WTC11 (cell line): ENCODE measurements at regions not wholly inside any gene's neighbourhood (a gene's known extent, or its start where the extent isn't known, plus 50 kb on each side); places are given as distances from the start of the nearest gene placed in this dataset.

ENCODE experiments used
- ATAC-seq: fragments of 200-7000 bp; cut with Tn5 transposase; 2 replicates; pipeline ENCODE4 v1.10.0; 2021; ENCODE audit warnings: mild to moderate bottlenecking, moderate library complexity
- CTCF ChIA-PET: fragments of 300-600 bp; sonication (Branson Sonifier 250); formaldehyde crosslinking; loops from one replicate; lab custom pipeline; 2021; ENCODE audit warnings: antibody characterized with exemption; lab: Charles Lee
- POLR2A ChIA-PET: fragments of 350-600 bp; sonication (Branson Sonifier 250); formaldehyde crosslinking; loops from one replicate; lab custom pipeline; 2021; ENCODE audit warnings: antibody characterized with exemption; lab: Charles Lee
- DNase-seq: peaks from one replicate; pipeline ENCODE4 v3.0.0; 2021; ENCODE audit warnings: low spot score
- H3K27ac Mint-ChIP-seq: 2 replicates; pipeline ENCODE4 v1.8.0; 2021; ENCODE audit warnings: mixed read lengths
- H3K27me3 Mint-ChIP-seq: 2 replicates; pipeline ENCODE4 v1.8.0; 2021; ENCODE audit warnings: low read depth, mild to moderate bottlenecking, moderate library complexity, mixed read lengths
- H3K36me3 Mint-ChIP-seq: 2 replicates; pipeline ENCODE4 v1.8.0; 2021; ENCODE audit warnings: mixed read lengths
- H3K4me1 Mint-ChIP-seq: 2 replicates; pipeline ENCODE4 v1.8.0; 2022; ENCODE audit warnings: mixed read lengths
- H3K4me3 Mint-ChIP-seq: 2 replicates; pipeline ENCODE4 v1.8.0; 2021; ENCODE audit warnings: mild to moderate bottlenecking, moderate library complexity, mixed read lengths
- H3K9me3 Mint-ChIP-seq: 2 replicates; pipeline ENCODE4 v1.8.0; 2021; ENCODE audit warnings: mixed read lengths
- CREB1 ChIP-seq: sonication (generic); formaldehyde crosslinking; IDR thresholded peaks from 2 replicates; pipeline ENCODE4 v1.8.0; 2023; ENCODE audit warnings: mild to moderate bottlenecking, missing genetic modification reagents
- ELF4 ChIP-seq: sonication (generic); formaldehyde crosslinking; IDR thresholded peaks from 2 replicates; pipeline ENCODE4 v1.8.1; 2022; ENCODE audit warnings: low read depth, mild to moderate bottlenecking, moderate library complexity, missing genetic modification reagents
- ESRRA ChIP-seq: sonication (generic); formaldehyde crosslinking; IDR thresholded peaks from 2 replicates; pipeline ENCODE4 v1.8.1; 2022; ENCODE audit warnings: mild to moderate bottlenecking, missing genetic modification reagents, borderline replicate concordance
- JUN ChIP-seq: sonication (generic); formaldehyde crosslinking; IDR thresholded peaks from 2 replicates; pipeline ENCODE4 v1.8.0; 2023; ENCODE audit warnings: mild to moderate bottlenecking, missing genetic modification reagents
- KAT7 ChIP-seq: sonication (generic); formaldehyde crosslinking; IDR thresholded peaks from 2 replicates; pipeline ENCODE4 v1.8.1; 2023; ENCODE audit warnings: missing genetic modification reagents, mild to moderate bottlenecking, borderline replicate concordance
- NFYB ChIP-seq: sonication (generic); formaldehyde crosslinking; conservative IDR thresholded peaks from 2 replicates; pipeline ENCODE4 v1.8.0; 2022; ENCODE audit warnings: low read depth, missing genetic modification reagents
- OVOL2 ChIP-seq: fragments of 250-450 bp; sonication (Bioruptor Pico); IDR thresholded peaks from 2 replicates; pipeline ENCODE4 v1.9.0; 2021; ENCODE audit warnings: mild to moderate bottlenecking, borderline replicate concordance
- PRRX2 ChIP-seq: fragments of 250-450 bp; sonication (Bioruptor Pico); IDR thresholded peaks from 2 replicates; pipeline ENCODE4 v1.8.0; 2021; ENCODE audit warnings: mild to moderate bottlenecking
- TEAD4 ChIP-seq: sonication (generic); formaldehyde crosslinking; IDR thresholded peaks from 2 replicates; pipeline ENCODE4 v1.8.0; 2022; ENCODE audit warnings: mild to moderate bottlenecking, missing genetic modification reagents
- ZNF121 ChIP-seq: sonication (generic); formaldehyde crosslinking; IDR thresholded peaks from 2 replicates; pipeline ENCODE4 v1.8.0; 2023; ENCODE audit warnings: missing genetic modification reagents
- ZNF317 ChIP-seq: sonication (generic); formaldehyde crosslinking; IDR thresholded peaks from 2 replicates; pipeline ENCODE4 v1.8.1; 2023; ENCODE audit warnings: low read depth, mild to moderate bottlenecking, moderate library complexity, missing genetic modification reagents, borderline replicate concordance
- ZNF423 ChIP-seq: fragments of 250-450 bp; sonication (Bioruptor Pico); IDR thresholded peaks from 2 replicates; pipeline ENCODE4 v2.1.2; 2022; ENCODE audit warnings: mild to moderate bottlenecking, moderate library complexity
- ZNF512 ChIP-seq: sonication (generic); formaldehyde crosslinking; IDR thresholded peaks from 2 replicates; pipeline ENCODE4 v1.8.1; 2022; ENCODE audit warnings: missing genetic modification reagents, borderline replicate concordance
- TF ChIP-seq, protein P1 (sequence below): sonication (generic); formaldehyde crosslinking; conservative IDR thresholded peaks from 2 replicates; pipeline ENCODE4 v1.8.1; 2022; ENCODE audit warnings: mild to moderate bottlenecking, missing genetic modification reagents
- TF ChIP-seq, protein P2 (sequence below): sonication (generic); formaldehyde crosslinking; IDR thresholded peaks from 2 replicates; pipeline ENCODE4 v1.8.1; 2023; ENCODE audit warnings: mild to moderate bottlenecking, missing genetic modification reagents
- TF ChIP-seq, protein P3 (sequence below): fragments of 250-450 bp; sonication (Bioruptor Pico); IDR thresholded peaks from 2 replicates; pipeline ENCODE4 v1.9.0; 2021; ENCODE audit warnings: mild to moderate bottlenecking
- TF ChIP-seq, protein P4 (sequence below): fragments of 200-600 bp; IDR thresholded peaks from 2 replicates; pipeline ENCODE4 v1.8.0; 2022; ENCODE audit warnings: antibody characterized with exemption
- TF ChIP-seq, protein P5 (sequence below): sonication (generic); formaldehyde crosslinking; IDR thresholded peaks from 2 replicates; pipeline ENCODE4 v1.8.0; 2022; ENCODE audit warnings: mild to moderate bottlenecking, missing genetic modification reagents
- TF ChIP-seq, protein P6 (sequence below): sonication (generic); formaldehyde crosslinking; IDR thresholded peaks from 2 replicates; pipeline ENCODE4 v1.8.1; 2022; ENCODE audit warnings: mild to moderate bottlenecking, missing genetic modification reagents, moderate library complexity, borderline replicate concordance

DNA sequence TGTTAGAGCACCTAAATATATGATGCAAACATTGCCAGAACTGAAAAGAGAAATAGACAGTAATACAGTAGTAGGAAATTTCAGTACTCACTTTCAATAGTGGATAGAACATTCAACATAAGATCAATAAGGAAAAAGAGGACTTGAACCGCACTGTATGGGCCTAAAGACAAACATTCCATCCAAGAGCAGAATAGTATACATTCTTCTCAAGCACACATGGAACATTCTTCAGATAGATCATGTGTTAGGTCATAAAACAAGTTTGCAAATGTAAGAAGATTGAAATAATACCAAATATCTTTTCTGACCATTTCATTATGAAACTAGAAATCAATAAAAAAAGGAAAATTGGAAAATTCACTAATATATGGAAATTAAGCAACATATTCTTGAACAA is 185.4 kb upstream of the FOXP2 start:
- H3K4me3 Mint-ChIP-seq = no peak overlapping the region
- CTCF ChIA-PET = no interaction called here
- H3K4me1 Mint-ChIP-seq = peaks cover 3% of the 10 kb centered on the region; the same call in 1 of the 2 replicates
- TF ChIP-seq ZNF512 (CRISPR knock-in tag) = no peak
- TF ChIP-seq, protein P1, sequence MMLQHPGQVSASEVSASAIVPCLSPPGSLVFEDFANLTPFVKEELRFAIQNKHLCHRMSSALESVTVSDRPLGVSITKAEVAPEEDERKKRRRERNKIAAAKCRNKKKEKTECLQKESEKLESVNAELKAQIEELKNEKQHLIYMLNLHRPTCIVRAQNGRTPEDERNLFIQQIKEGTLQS (CRISPR knock-in tag) = no peak
- TF ChIP-seq, all 79 proteins: peak for 0
- Mint-ChIP-seq H3K9me3 (no peaks in the 10 kb centered on the region), H3K27me3 (no peaks in the 10 kb centered on the region), H3K36me3 (no peaks in the 10 kb centered on the region), H3K27ac (no peak overlapping the region)
- DNase-seq = no peak
- POLR2A ChIA-PET = no interaction called here
- no peak for ATAC-seq

- Mint-ChIP-seq H3K4me3 (no peak overlapping the region), H3K27me3 (no peaks in the 10 kb centered on the region), H3K27ac (no peak overlapping the region), H3K9me3 (no peaks in the 10 kb centered on the region), H3K36me3 (no peaks in the 10 kb centered on the region), H3K4me1 (peaks cover 3% of the 10 kb centered on the region; the same call in 1 of the 2 replicates)
- DNase-seq (no peak), ATAC-seq (no peak)
- CTCF ChIA-PET = no interaction called here
- TF ChIP-seq ZNF423 (CRISPR knock-in tag) (no peak), ZNF121 (no peak), ELF4 (CRISPR knock-in tag) (no peak), CREB1 (CRISPR knock-in tag) (no peak), KAT7 (CRISPR knock-in tag) (no peak), JUN (no peak), OVOL2 (no peak), ZNF512 (CRISPR knock-in tag) (no peak), TEAD4 (no peak), NFYB (CRISPR knock-in tag) (no peak), ZNF317 (no peak), PRRX2 (CRISPR knock-in tag) (no peak), ESRRA (no peak)
- TF ChIP-seq, protein P2, sequence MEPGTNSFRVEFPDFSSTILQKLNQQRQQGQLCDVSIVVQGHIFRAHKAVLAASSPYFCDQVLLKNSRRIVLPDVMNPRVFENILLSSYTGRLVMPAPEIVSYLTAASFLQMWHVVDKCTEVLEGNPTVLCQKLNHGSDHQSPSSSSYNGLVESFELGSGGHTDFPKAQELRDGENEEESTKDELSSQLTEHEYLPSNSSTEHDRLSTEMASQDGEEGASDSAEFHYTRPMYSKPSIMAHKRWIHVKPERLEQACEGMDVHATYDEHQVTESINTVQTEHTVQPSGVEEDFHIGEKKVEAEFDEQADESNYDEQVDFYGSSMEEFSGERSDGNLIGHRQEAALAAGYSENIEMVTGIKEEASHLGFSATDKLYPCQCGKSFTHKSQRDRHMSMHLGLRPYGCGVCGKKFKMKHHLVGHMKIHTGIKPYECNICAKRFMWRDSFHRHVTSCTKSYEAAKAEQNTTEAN = no peak
- TF ChIP-seq, protein P3, sequence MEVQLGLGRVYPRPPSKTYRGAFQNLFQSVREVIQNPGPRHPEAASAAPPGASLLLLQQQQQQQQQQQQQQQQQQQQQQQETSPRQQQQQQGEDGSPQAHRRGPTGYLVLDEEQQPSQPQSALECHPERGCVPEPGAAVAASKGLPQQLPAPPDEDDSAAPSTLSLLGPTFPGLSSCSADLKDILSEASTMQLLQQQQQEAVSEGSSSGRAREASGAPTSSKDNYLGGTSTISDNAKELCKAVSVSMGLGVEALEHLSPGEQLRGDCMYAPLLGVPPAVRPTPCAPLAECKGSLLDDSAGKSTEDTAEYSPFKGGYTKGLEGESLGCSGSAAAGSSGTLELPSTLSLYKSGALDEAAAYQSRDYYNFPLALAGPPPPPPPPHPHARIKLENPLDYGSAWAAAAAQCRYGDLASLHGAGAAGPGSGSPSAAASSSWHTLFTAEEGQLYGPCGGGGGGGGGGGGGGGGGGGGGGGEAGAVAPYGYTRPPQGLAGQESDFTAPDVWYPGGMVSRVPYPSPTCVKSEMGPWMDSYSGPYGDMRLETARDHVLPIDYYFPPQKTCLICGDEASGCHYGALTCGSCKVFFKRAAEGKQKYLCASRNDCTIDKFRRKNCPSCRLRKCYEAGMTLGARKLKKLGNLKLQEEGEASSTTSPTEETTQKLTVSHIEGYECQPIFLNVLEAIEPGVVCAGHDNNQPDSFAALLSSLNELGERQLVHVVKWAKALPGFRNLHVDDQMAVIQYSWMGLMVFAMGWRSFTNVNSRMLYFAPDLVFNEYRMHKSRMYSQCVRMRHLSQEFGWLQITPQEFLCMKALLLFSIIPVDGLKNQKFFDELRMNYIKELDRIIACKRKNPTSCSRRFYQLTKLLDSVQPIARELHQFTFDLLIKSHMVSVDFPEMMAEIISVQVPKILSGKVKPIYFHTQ = no peak
- TF ChIP-seq, protein P4, sequence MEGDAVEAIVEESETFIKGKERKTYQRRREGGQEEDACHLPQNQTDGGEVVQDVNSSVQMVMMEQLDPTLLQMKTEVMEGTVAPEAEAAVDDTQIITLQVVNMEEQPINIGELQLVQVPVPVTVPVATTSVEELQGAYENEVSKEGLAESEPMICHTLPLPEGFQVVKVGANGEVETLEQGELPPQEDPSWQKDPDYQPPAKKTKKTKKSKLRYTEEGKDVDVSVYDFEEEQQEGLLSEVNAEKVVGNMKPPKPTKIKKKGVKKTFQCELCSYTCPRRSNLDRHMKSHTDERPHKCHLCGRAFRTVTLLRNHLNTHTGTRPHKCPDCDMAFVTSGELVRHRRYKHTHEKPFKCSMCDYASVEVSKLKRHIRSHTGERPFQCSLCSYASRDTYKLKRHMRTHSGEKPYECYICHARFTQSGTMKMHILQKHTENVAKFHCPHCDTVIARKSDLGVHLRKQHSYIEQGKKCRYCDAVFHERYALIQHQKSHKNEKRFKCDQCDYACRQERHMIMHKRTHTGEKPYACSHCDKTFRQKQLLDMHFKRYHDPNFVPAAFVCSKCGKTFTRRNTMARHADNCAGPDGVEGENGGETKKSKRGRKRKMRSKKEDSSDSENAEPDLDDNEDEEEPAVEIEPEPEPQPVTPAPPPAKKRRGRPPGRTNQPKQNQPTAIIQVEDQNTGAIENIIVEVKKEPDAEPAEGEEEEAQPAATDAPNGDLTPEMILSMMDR = no peak
- TF ChIP-seq, protein P5, sequence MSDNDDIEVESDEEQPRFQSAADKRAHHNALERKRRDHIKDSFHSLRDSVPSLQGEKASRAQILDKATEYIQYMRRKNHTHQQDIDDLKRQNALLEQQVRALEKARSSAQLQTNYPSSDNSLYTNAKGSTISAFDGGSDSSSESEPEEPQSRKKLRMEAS (CRISPR knock-in tag) = no peak
- TF ChIP-seq, protein P6, sequence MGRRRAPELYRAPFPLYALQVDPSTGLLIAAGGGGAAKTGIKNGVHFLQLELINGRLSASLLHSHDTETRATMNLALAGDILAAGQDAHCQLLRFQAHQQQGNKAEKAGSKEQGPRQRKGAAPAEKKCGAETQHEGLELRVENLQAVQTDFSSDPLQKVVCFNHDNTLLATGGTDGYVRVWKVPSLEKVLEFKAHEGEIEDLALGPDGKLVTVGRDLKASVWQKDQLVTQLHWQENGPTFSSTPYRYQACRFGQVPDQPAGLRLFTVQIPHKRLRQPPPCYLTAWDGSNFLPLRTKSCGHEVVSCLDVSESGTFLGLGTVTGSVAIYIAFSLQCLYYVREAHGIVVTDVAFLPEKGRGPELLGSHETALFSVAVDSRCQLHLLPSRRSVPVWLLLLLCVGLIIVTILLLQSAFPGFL (CRISPR knock-in tag) = no peak
- POLR2A ChIA-PET = no interaction called here
Observed at GRCh38 chr7:114225784-114226183, 188.8 kb upstream of the FOXP2 start.
